Mesenchymal stem cell (in vitro differentiated cells and primary cell): ENCODE measurements at regions not wholly inside any gene's neighbourhood (a gene's known extent, or its start where the extent isn't known, plus 50 kb on each side); places are given as distances from the start of the nearest gene placed in this dataset.
"Not testable (repeated sequence)": the region's sequence is repeated elsewhere in the genome, so short reads cannot be mapped to it uniquely, and the experiment has no call there.

ENCODE experiments used
- DNase-seq: peaks from one replicate; pipeline ENCODE4 v3.0.0-alpha.2; 2013
- H2AFZ ChIP-seq: one replicate; pipeline ENCODE4 v1.6.1; 2013; ENCODE audit warnings: low read depth, mild to moderate bottlenecking, control low read depth, inconsistent platforms, low read length, moderate library complexity
- H2AK5ac ChIP-seq: 2 replicates; pipeline ENCODE4 v1.6.1; 2013; ENCODE audit warnings: low read length, moderate library complexity, mild to moderate bottlenecking, inconsistent platforms; ENCODE audit not compliant: severe bottlenecking
- H2BK120ac ChIP-seq: one replicate; pipeline ENCODE4 v1.6.1; 2013; ENCODE audit warnings: low read depth, mild to moderate bottlenecking, inconsistent platforms, low read length, moderate library complexity
- H2BK12ac ChIP-seq, 2 experiments: one replicate each; pipeline ENCODE4 v1.6.1; 2013; ENCODE audit warnings: inconsistent platforms in 2 of 2, low read length in 2 of 2, mild to moderate bottlenecking in 2 of 2, moderate library complexity in 2 of 2, control low read depth in 1 of 2
- H2BK15ac ChIP-seq: one replicate; pipeline ENCODE4 v1.6.1; 2013; ENCODE audit warnings: mild to moderate bottlenecking, low read depth, inconsistent platforms; ENCODE audit not compliant: poor library complexity, severe bottlenecking
- H2BK5ac ChIP-seq: 2 replicates; pipeline ENCODE4 v1.6.1; 2013; ENCODE audit warnings: low read depth, mild to moderate bottlenecking, low read length, control low read depth, inconsistent platforms; ENCODE audit not compliant: poor library complexity, severe bottlenecking
- H3K14ac ChIP-seq, 2 experiments: one replicate each; pipeline ENCODE4 v1.6.1; 2013; ENCODE audit warnings: inconsistent platforms in 2 of 2, low read length in 2 of 2, control low read depth in 1 of 2, mild to moderate bottlenecking in 1 of 2, moderate library complexity in 1 of 2
- H3K18ac ChIP-seq, 2 experiments: one replicate each; pipeline ENCODE4 v1.6.1; 2013; ENCODE audit warnings: inconsistent platforms in 2 of 2, low read length in 2 of 2, control low read depth in 1 of 2, low read depth in 1 of 2, mild to moderate bottlenecking in 1 of 2
- H3K23ac ChIP-seq, 2 experiments: one replicate each; pipeline ENCODE4 v1.6.1; 2013; ENCODE audit warnings: inconsistent platforms in 2 of 2, low read length in 2 of 2, mild to moderate bottlenecking in 2 of 2, moderate library complexity in 2 of 2, control low read depth in 1 of 2
- H3K27ac ChIP-seq: 2 replicates; pipeline ENCODE4 v1.5.1; 2013; ENCODE audit warnings: mild to moderate bottlenecking, moderate library complexity, low read length, control low read depth, inconsistent platforms; ENCODE audit not compliant: poor library complexity, severe bottlenecking
- H3K27me3 ChIP-seq, 2 experiments: 2 replicates each; pipeline versions ENCODE4 v1.6.1 to v1.7.0; 2013; ENCODE audit warnings: low read length in 2 of 2, mild to moderate bottlenecking in 2 of 2, moderate library complexity in 2 of 2, control low read depth in 1 of 2, inconsistent platforms in 1 of 2; ENCODE audit not compliant: control insufficient read depth in 1 of 2, insufficient read depth in 1 of 2
- H3K36me3 ChIP-seq, 2 experiments: 2 replicates each; pipeline versions ENCODE4 v1.6.1 to v1.7.0; 2013; ENCODE audit warnings: low read length in 2 of 2, control low read depth in 1 of 2, inconsistent platforms in 1 of 2, low read depth in 1 of 2, mild to moderate bottlenecking in 1 of 2; ENCODE audit not compliant: insufficient read depth in 2 of 2, control insufficient read depth in 1 of 2
- H3K4ac ChIP-seq, 2 experiments: one replicate each; pipeline ENCODE4 v1.6.1; 2013; ENCODE audit warnings: inconsistent platforms in 2 of 2, low read length in 2 of 2, mild to moderate bottlenecking in 2 of 2, moderate library complexity in 2 of 2, control low read depth in 1 of 2, low read depth in 1 of 2
- H3K4me1 ChIP-seq: 2 replicates; pipeline ENCODE4 v1.6.1; 2013; ENCODE audit warnings: low read depth, low read length, control low read depth; ENCODE audit not compliant: control insufficient read depth, insufficient read depth
- H3K4me2 ChIP-seq: 2 replicates; pipeline ENCODE4 v1.6.1; 2013; ENCODE audit warnings: low read length, mild to moderate bottlenecking, inconsistent platforms; ENCODE audit not compliant: poor library complexity, severe bottlenecking
- H3K4me3 ChIP-seq, 2 experiments: 2 replicates each; pipeline versions ENCODE4 v1.5.1 to v1.7.0; 2013; ENCODE audit warnings: low read length in 2 of 2, mild to moderate bottlenecking in 2 of 2, control low read depth in 1 of 2, low read depth in 1 of 2; ENCODE audit not compliant: insufficient read depth in 1 of 2
- H3K79me1 ChIP-seq: replicated peaks from 2 replicates; pipeline ENCODE4 v1.6.1; 2013; ENCODE audit warnings: mild to moderate bottlenecking, control low read depth, low read length, inconsistent platforms; ENCODE audit not compliant: poor library complexity, severe bottlenecking
- H3K9ac ChIP-seq: 2 replicates; pipeline ENCODE4 v1.7.0; 2013; ENCODE audit warnings: mild to moderate bottlenecking, low read length, moderate library complexity
- H3K9me3 ChIP-seq: 2 replicates; pipeline ENCODE4 v1.7.0; 2013; ENCODE audit warnings: mild to moderate bottlenecking, low read length; ENCODE audit not compliant: control insufficient read depth
- H4K8ac ChIP-seq: one replicate; pipeline ENCODE4 v1.6.1; 2013; ENCODE audit warnings: inconsistent platforms, mild to moderate bottlenecking, low read length, moderate library complexity
- H4K91ac ChIP-seq: one replicate; pipeline ENCODE4 v1.6.1; 2013; ENCODE audit warnings: mild to moderate bottlenecking, low read length, inconsistent platforms
- WGBS: methylation state at CpG from one replicate; pipeline ENCODE4 v1.1.7; 2013; ENCODE audit warnings: mixed read lengths; 5-methylcytosine and 5-hydroxymethylcytosine counted together

- Histone ChIP-seq H3K23ac (no peak overlapping the region), H3K18ac (no peak overlapping the region), H3K4ac (no peak overlapping the region), H3K27ac (no peak overlapping the region), H3K4me2 (no peak overlapping the region), H3K36me3 (no peaks in the 10 kb centered on the region), H4K8ac (no peak overlapping the region), H2AK5ac (no peak overlapping the region), H2BK5ac (no peak overlapping the region), H2BK15ac (no peak overlapping the region), H3K14ac (no peak overlapping the region), H3K9me3 (no peaks in the 10 kb centered on the region), H4K91ac (no peak overlapping the region), H3K79me1 (no peaks in the 10 kb centered on the region), H3K27me3 (no peaks in the 10 kb centered on the region), H3K4me3 (no peak overlapping the region), H2AFZ (no peak overlapping the region), H3K4me1 (no peaks in the 10 kb centered on the region), H2BK120ac (no peak overlapping the region), H3K9ac (no peak overlapping the region), H2BK12ac (no peak overlapping the region)
- WGBS: no CpG with 5 or more reads among the region's 1 CpG
- no peak for DNase-seq
Observed at GRCh38 chrX:37083880-37084279, 75.7 kb downstream of the FAM47C start.

GRCh38 chrX:37085699-37086098 lies 77.5 kb downstream of the FAM47C start:
- WGBS: no CpG with 5 or more reads among the region's 2 CpGs

GRCh38 chrX:37086820-37087219 lies 78.7 kb downstream of the FAM47C start:
- not testable (repeated sequence) for H3K4me3 ChIP-seq, H2BK15ac ChIP-seq, H2BK5ac ChIP-seq, H4K8ac ChIP-seq, H3K27ac ChIP-seq, H3K36me3 ChIP-seq, H2BK120ac ChIP-seq, H3K9ac ChIP-seq, H3K79me1 ChIP-seq, DNase-seq, H3K4me1 ChIP-seq, H3K9me3 ChIP-seq, H2BK12ac ChIP-seq, H2AFZ ChIP-seq, H3K14ac ChIP-seq, H3K23ac ChIP-seq, H3K18ac ChIP-seq, H4K91ac ChIP-seq, H3K27me3 ChIP-seq, H3K4me2 ChIP-seq, H3K4ac ChIP-seq, H2AK5ac ChIP-seq
- no CpG with 5 or more reads among the region's 3 CpGs for WGBS

More at GRCh38 chrX:37085699-37086098, 77.5 kb downstream of the FAM47C start:
- H3K4me2 ChIP-seq, H4K91ac ChIP-seq, H3K36me3 ChIP-seq, H3K9me3 ChIP-seq, H3K9ac ChIP-seq, H2AK5ac ChIP-seq, H4K8ac ChIP-seq, H3K23ac ChIP-seq, H3K14ac ChIP-seq, DNase-seq, H2BK120ac ChIP-seq, H3K18ac ChIP-seq, H2BK5ac ChIP-seq, H3K4me3 ChIP-seq, H3K4ac ChIP-seq, H2BK12ac ChIP-seq, H2AFZ ChIP-seq, H3K27me3 ChIP-seq, H2BK15ac ChIP-seq, H3K79me1 ChIP-seq, H3K4me1 ChIP-seq, H3K27ac ChIP-seq: not testable (repeated sequence)

GRCh38 chrX:37087875-37088274 lies 79.7 kb downstream of the FAM47C start:
- not testable (repeated sequence) for H4K91ac ChIP-seq

More at GRCh38 chrX:37087875-37088274, 79.7 kb downstream of the FAM47C start:
- H2BK120ac ChIP-seq, H3K79me1 ChIP-seq, H3K4me2 ChIP-seq, H3K23ac ChIP-seq, H4K8ac ChIP-seq, H2AK5ac ChIP-seq, H3K27me3 ChIP-seq, H2BK12ac ChIP-seq, DNase-seq, H3K4me3 ChIP-seq, H3K9me3 ChIP-seq, H2AFZ ChIP-seq, H3K27ac ChIP-seq, H3K18ac ChIP-seq, H3K14ac ChIP-seq, H3K9ac ChIP-seq, H2BK15ac ChIP-seq, H2BK5ac ChIP-seq, H3K36me3 ChIP-seq, H3K4me1 ChIP-seq, H3K4ac ChIP-seq: not testable (repeated sequence)
- no CpG with 5 or more reads among the region's 3 CpGs for WGBS
